DMS 273 (cell line): ENCODE measurements at regions not wholly inside any gene's neighbourhood (a gene's known extent, or its start where the extent isn't known, plus 50 kb on each side); places are given as distances from the start of the nearest gene placed in this dataset.

Experiments used
- DNase-seq: peaks from one replicate; lab custom pipeline; 2025; ENCODE audit not compliant: unreplicated experiment; lab: John Stamatoyannopoulos, UW

DNA sequence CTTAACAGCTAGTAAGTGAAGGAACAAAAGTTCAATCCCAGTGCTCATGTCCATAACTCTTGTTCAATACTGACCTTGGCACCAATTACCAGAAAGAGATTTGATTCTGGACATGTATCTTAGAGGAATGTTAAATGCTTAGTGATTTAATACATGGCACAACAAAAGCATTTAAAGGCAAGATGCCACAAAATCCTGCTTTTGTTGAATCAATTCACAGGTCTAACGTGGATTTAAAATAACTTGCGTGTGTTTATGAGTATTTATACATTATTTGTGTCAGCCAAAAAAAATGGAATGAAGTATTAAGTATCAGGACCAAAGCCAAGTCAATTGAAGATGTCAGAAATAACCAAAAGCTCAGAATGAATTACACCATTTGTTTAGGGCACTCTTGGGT is 85.4 kb upstream of the GIMD1 start:
- DNase-seq, result no peak

DNA sequence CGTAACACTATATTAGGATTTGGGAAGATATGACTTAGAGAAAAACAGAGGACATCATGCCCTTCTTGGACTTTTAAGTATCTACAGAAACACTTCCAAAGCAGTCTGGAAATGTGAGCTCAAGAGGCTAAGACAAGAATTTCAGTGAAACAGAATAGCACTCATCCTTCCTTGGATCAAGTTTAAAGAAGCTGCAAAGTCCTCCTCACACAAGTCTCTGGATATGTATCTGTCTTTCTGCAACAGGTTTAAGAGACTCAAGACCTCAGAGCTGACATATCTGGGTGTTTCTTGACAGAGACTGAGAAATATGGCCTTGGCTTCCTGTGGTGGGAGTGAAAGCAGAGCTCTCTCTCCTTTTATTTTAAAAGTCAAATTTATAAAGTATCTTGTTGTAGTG is 82.5 kb upstream of the GIMD1 start:
- DNase-seq, result no peak

- no peak for DNase-seq
These were observed 81.7 kb upstream of the GIMD1 start for GRCh38 chr4:106450249-106450648.

DNA sequence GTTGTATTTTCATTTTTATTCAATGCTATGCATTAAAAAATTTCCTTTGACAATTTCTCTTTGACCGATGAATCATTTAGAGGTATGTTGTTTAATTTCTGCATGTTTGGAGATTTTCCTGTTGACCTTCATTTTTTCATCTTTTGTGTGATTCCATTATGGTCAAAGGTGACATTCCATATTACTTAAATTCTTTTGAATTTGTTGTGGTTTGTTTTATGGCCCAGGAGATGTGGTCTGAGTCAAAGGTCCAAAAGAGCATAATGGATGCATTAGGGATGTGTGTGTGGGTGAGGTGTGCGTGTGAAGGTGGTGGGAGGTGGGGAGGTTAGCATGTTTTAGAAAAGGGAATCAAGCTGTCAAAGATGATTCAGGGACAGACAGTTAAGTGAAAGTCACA is 76.0 kb upstream of the GIMD1 start:
- DNase-seq, result no peak

DNA sequence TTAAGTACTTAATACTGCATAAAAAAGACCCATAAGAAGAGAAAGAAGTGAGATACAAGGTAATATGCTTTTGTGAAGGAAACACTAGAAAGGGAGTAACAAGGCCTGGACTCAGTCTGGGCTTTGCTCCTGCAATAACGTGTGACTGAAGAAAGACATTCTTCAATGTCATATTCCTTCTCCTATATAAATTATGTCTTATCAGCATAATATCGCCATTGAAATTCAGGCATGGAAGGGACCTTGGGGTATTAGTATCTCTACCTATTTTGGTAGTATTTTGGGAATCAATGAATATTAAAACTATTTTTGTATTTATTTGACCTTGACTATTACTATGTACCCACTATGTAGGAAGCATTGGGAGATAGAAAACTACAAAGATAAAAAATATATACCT is 62.2 kb upstream of the GIMD1 start:
- DNase-seq, result no peak

DNA sequence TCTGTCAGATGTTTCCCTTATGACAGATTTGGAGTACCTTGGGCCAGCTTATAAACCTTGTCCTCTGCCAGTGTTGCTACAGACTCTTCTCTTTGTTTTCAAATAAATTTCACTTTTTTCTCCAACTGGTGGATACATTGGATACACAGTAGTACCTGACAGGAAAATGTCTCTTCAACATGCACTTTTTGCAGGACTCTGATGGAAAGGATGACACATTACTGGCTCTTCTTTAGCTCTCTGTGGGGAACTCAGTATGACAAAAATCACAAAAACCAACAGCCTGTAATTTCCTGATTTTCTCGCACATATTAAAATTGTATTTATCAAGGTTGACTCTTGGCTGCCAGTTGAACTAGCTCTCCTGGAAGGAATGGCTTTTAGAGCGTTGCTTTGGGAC is 61.3 kb upstream of the GIMD1 start:
- DNase-seq, result no peak

GRCh38 chr4:106426069-106426468 is 57.5 kb upstream of the GIMD1 start:
- no peak for DNase-seq

- no peak for DNase-seq
These were observed 57.0 kb upstream of the GIMD1 start for GRCh38 chr4:106425576-106425975.

DNA sequence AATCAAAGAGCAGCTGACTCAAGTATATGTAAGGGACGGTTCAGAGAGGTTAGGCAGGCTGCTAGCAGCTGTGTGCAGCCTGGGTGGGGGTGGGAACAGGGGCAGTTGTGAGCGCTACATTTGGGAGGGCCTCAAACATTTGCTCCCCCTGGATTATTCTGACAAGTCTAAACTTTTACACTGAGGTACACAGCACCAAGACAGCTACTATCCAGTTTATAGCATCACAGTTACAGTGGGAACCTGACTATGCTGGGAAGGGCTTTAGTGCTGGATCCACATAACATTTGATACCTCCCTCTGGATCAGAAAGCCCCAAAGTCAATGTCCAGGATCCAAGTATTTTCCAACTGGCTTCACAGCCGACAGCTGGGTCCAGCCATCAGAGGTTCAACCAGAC is 55.8 kb upstream of the GIMD1 start:
- no peak for DNase-seq

DNA sequence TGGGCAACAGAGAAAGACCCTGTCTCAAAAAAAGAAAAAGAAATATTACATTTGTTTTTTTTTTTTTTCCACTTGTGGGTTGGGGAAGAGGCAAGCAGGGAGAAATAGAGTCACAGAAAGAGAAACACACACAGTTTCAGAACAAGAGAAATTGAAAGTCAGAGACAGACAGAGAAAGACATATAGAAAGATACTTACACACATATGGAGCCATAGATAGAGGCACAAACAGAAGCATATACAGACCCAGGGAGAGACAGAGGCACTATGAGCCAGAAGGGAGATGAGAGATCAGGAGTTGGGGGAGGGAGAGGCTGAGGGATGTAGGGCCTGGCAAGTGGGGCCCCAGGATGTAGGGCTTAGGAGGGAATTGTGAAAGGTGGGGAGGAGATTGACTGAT is 55.2 kb upstream of the GIMD1 start:
- no peak for DNase-seq

DNA sequence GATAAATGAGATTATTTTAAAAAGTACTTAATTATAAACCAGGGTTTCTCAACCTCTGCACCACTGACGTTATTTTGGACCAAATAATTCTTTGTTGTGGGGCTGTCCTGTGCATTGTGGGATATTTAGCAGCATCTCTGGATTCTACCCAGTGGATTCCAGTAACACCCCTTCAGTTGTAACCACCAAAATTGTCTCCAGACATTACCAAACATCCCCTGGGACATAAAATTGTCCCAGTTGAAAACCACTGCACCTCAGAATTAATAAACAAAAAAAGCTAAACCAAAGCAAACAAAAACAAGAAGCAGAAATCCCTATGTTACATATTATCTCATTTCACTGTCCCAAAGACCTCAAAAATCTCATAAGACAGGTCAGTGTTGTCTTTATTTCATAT is 54.2 kb upstream of the GIMD1 start:
- no peak for DNase-seq

DNA sequence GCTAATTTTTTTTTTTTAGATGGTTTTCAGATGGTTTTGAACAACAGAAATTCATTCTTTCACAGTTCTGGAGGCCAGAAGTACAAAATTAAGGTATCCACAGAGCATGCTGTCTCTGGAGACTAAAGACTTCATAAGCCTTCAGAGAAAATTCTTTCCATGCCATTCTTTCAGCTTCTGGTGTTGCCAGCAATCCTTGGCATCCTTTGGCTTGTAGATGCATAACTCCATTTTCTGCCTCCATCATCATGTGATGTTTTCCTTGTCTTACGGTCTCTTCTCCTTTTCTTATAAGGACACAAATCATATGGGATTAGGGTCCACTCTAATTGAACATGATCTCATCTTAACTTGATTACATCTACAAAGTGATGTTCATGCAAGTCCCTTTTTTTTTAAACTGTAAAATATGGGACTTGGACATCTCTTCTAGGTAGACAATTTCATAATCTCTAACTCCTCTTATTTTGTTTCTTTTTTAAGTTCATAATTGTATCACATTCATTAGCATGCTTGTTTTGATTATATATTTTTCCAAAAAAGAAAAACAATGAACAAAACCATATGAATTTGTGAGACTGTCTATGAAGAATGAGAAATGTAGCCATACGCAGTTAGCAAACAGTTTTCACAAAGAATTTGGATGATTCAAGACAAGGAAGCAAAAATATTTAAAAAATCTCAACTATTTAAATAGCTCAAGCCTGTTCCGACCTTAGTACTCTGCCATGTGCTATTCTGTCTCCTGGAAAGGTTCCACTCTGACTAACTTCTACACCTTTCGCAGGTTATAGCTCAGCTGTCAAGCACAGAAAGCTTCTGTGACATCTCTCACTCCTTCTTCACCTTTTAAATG is 53.1 kb upstream of the GIMD1 start:
- no peak for DNase-seq

- DNase-seq, result no peak
These were observed 49.9 kb upstream of the GIMD1 start for GRCh38 chr4:106418444-106418843.
